OCI-LY7 (cell line): ENCODE measurements at regions not wholly inside any gene's neighbourhood (a gene's known extent, or its start where the extent isn't known, plus 50 kb on each side); places are given as distances from the start of the nearest gene placed in this dataset.

Source experiments
- EZH2phosphoT487 ChIP-seq: fragments of 200-600 bp; sonication (generic); IDR thresholded peaks from 2 replicates; pipeline ENCODE4 v1.6.1; 2018; ENCODE audit warnings: low read depth, borderline replicate concordance, mild to moderate bottlenecking, mixed run types, antibody characterized with exemption, low read length, moderate library complexity, mixed read lengths
- TF ChIP-seq, protein P1 (sequence below): fragments of 200-600 bp; sonication (generic); conservative IDR thresholded peaks from 2 replicates; pipeline ENCODE4 v1.5.1; 2014; ENCODE audit warnings: mild to moderate bottlenecking, antibody characterized with exemption, low read length, moderate library complexity, mixed read lengths

DNA sequence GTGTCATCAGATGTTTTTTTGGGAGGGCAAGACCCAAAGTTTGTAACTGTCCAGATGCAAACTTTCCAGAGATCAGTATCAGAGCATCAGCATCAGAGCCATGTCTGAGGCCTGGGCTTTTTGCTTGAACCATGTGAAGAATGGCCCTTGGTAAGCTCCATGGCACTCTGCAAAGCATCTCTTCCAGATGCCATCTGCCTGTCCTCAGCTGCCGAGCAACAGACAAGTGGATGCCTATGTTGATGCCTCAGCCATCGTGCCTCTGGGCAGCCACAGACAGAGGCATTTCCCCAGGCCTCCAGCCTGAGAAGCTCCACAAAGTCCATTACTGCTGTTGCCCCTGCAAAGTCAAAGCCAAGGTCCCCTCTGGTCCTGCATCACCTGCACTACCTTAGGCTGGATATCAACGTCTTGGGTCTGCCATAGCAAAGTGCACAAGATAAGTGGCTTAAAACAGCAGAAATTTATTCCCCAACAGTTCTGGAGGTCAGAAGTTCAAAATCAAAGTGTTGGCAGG lies 670.2 kb upstream of the MKI67 start:
- TF ChIP-seq EZH2phosphoT487: no peak
- TF ChIP-seq, protein P1, sequence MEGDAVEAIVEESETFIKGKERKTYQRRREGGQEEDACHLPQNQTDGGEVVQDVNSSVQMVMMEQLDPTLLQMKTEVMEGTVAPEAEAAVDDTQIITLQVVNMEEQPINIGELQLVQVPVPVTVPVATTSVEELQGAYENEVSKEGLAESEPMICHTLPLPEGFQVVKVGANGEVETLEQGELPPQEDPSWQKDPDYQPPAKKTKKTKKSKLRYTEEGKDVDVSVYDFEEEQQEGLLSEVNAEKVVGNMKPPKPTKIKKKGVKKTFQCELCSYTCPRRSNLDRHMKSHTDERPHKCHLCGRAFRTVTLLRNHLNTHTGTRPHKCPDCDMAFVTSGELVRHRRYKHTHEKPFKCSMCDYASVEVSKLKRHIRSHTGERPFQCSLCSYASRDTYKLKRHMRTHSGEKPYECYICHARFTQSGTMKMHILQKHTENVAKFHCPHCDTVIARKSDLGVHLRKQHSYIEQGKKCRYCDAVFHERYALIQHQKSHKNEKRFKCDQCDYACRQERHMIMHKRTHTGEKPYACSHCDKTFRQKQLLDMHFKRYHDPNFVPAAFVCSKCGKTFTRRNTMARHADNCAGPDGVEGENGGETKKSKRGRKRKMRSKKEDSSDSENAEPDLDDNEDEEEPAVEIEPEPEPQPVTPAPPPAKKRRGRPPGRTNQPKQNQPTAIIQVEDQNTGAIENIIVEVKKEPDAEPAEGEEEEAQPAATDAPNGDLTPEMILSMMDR: no peak
